ENCODE measurements at regions not wholly inside any gene's neighbourhood (a gene's known extent, or its start where the extent isn't known, plus 50 kb on each side); places are given as distances from the start of the nearest gene placed in this dataset.
"Not testable (repeated sequence)": the region's sequence is repeated elsewhere in the genome, so short reads cannot be mapped to it uniquely, and the experiment has no call there.

GRCh38 chr13:61275251-61275650, 140.4 kb downstream of the PCDH20 start (continued):
- TF ChIP-seq, protein P1, sequence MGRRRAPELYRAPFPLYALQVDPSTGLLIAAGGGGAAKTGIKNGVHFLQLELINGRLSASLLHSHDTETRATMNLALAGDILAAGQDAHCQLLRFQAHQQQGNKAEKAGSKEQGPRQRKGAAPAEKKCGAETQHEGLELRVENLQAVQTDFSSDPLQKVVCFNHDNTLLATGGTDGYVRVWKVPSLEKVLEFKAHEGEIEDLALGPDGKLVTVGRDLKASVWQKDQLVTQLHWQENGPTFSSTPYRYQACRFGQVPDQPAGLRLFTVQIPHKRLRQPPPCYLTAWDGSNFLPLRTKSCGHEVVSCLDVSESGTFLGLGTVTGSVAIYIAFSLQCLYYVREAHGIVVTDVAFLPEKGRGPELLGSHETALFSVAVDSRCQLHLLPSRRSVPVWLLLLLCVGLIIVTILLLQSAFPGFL (CRISPR knock-in tag; IDR thresholded peaks at IDR 0.05; ENCODE audit: borderline replicate concordance), result no peak
- TF ChIP-seq MAX (CRISPR knock-in tag; IDR thresholded peaks at IDR 0.05), result no peak
- TF ChIP-seq TCF7 (CRISPR knock-in tag; IDR thresholded peaks at IDR 0.05; ENCODE audit: low read depth), result no peak
- no peak for TF ChIP-seq RORB (CRISPR knock-in tag; IDR thresholded peaks at IDR 0.05)
- no peak for TF ChIP-seq ZNF416 (CRISPR knock-in tag; IDR thresholded peaks at IDR 0.05)
- TF ChIP-seq ZNF219 (CRISPR knock-in tag; IDR thresholded peaks at IDR 0.05; ENCODE audit: borderline replicate concordance), result no peak
- TF ChIP-seq TP53 (CRISPR knock-in tag; IDR thresholded peaks at IDR 0.05), result no peak
- TF ChIP-seq NFATC4 (CRISPR knock-in tag; IDR thresholded peaks at IDR 0.05), result no peak
- TF ChIP-seq, protein P2, sequence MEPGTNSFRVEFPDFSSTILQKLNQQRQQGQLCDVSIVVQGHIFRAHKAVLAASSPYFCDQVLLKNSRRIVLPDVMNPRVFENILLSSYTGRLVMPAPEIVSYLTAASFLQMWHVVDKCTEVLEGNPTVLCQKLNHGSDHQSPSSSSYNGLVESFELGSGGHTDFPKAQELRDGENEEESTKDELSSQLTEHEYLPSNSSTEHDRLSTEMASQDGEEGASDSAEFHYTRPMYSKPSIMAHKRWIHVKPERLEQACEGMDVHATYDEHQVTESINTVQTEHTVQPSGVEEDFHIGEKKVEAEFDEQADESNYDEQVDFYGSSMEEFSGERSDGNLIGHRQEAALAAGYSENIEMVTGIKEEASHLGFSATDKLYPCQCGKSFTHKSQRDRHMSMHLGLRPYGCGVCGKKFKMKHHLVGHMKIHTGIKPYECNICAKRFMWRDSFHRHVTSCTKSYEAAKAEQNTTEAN (CRISPR knock-in tag; IDR thresholded peaks at IDR 0.05), result no peak
- TF ChIP-seq, protein P3, sequence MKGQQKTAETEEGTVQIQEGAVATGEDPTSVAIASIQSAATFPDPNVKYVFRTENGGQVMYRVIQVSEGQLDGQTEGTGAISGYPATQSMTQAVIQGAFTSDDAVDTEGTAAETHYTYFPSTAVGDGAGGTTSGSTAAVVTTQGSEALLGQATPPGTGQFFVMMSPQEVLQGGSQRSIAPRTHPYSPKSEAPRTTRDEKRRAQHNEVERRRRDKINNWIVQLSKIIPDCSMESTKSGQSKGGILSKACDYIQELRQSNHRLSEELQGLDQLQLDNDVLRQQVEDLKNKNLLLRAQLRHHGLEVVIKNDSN (CRISPR knock-in tag; IDR thresholded peaks at IDR 0.05), result no peak
- TF ChIP-seq ZSCAN18 (CRISPR knock-in tag; IDR thresholded peaks at IDR 0.05), result no peak
- TF ChIP-seq ETV6 (CRISPR knock-in tag; IDR thresholded peaks at IDR 0.05), result no peak

DNA sequence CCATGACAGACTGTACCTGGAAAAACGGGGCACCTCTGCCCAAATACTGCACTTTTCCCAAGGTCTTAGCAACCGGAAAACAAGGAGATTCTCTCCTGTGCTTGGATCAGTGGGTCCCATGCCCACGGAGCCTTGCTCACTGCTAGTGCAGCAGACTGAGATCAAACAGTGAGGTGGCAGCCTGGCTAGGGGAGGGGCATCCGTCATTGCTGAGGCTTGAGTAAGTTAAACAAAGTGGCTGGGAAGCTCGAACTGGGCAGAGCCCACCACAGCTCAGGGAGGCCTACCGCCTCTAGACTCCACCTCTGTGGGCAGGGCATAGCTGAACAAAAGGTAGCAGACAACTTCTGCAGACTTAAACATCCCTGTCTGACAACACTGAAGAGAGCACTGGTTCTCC, 148.8 kb downstream of the PCDH20 start:
- ATAC-seq; DNase-seq (ENCODE audit: low spot score); POLR2A ChIA-PET; H3K4me1 Mint-ChIP-seq; H3K27me3 Mint-ChIP-seq (ENCODE audit: low read depth); H3K27ac Mint-ChIP-seq; CTCF ChIA-PET; H3K4me3 Mint-ChIP-seq: not testable (repeated sequence)
- Mint-ChIP-seq H3K36me3 (peaks cover 15% of the 10 kb centered on the region; the same call in 1 of the 2 replicates), H3K9me3 (peaks cover 46% of the 10 kb centered on the region)

DNA sequence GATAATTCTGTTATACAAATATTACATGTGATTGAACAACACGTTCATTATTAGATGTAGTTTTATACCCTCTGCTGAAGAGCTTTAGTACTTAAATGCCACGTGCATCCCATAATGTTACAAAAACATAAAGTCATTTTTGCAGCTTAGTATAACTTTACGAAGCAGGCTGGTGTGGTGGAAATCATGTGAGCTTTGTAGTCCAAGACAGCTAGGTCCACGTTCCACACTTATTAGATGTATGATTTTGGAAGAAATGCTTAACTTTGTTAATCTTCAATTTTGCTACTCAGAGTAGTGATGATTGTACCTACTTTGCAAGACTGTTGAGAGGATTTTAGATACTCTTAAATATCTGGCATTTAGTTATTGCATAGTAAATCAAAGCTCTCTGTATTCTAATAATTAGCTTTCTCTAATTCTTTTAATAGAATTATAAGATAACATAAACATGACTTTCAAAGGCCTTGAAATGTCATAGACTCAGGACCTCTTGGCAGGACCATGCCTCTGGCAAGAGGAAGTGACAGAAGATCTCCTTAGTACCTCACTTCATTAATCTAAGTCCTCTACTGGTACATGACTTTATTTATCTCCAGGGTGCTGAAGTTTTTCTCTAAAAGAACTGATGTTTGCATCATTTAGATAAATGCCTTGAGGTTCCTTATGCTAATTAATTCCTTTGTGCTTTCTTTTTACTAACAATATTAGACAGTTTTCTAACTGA, 153.7 kb downstream of the PCDH20 start:
- Mint-ChIP-seq H3K36me3 (no peaks in the 10 kb centered on the region), H3K4me1 (no peaks in the 10 kb centered on the region)
- no peak for ATAC-seq

GRCh38 chr13:61258185-61258584, 157.5 kb downstream of the PCDH20 start:
- H3K27me3 Mint-ChIP-seq (ENCODE audit: low read depth), result no peaks in the 10 kb centered on the region
- ATAC-seq, result no peak
- ChIA-PET POLR2A (no interaction called here), CTCF (interaction anchor here (0.6 to 0.8 kb wide), 2 partner anchors 19 to 133 kb away, joined by 3 read pairs; no protein-coding TSS in a partner anchor)
- peaks cover 10% of the 10 kb centered on the region for H3K4me1 Mint-ChIP-seq
- DNase-seq (ENCODE audit: low spot score), result no peak
- peaks cover 3% of the 10 kb centered on the region for H3K9me3 Mint-ChIP-seq
- TF ChIP-seq TCF7 (CRISPR knock-in tag; IDR thresholded peaks at IDR 0.05; ENCODE audit: low read depth), result no peak
- TF ChIP-seq NR2C2 (CRISPR knock-in tag; IDR thresholded peaks at IDR 0.05), result no peak
- TF ChIP-seq, protein P4, sequence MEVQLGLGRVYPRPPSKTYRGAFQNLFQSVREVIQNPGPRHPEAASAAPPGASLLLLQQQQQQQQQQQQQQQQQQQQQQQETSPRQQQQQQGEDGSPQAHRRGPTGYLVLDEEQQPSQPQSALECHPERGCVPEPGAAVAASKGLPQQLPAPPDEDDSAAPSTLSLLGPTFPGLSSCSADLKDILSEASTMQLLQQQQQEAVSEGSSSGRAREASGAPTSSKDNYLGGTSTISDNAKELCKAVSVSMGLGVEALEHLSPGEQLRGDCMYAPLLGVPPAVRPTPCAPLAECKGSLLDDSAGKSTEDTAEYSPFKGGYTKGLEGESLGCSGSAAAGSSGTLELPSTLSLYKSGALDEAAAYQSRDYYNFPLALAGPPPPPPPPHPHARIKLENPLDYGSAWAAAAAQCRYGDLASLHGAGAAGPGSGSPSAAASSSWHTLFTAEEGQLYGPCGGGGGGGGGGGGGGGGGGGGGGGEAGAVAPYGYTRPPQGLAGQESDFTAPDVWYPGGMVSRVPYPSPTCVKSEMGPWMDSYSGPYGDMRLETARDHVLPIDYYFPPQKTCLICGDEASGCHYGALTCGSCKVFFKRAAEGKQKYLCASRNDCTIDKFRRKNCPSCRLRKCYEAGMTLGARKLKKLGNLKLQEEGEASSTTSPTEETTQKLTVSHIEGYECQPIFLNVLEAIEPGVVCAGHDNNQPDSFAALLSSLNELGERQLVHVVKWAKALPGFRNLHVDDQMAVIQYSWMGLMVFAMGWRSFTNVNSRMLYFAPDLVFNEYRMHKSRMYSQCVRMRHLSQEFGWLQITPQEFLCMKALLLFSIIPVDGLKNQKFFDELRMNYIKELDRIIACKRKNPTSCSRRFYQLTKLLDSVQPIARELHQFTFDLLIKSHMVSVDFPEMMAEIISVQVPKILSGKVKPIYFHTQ (CRISPR knock-in tag; IDR thresholded peaks at IDR 0.05), result no peak
- TF ChIP-seq MAX (CRISPR knock-in tag; IDR thresholded peaks at IDR 0.05), result no peak
- TF ChIP-seq, protein P3 (CRISPR knock-in tag; IDR thresholded peaks at IDR 0.05), result no peak
- no peak for TF ChIP-seq ETV6 (CRISPR knock-in tag; IDR thresholded peaks at IDR 0.05)
- no peak for TF ChIP-seq NFE2L1 (CRISPR knock-in tag; IDR thresholded peaks at IDR 0.05)
- no peak for TF ChIP-seq NFATC4 (CRISPR knock-in tag; IDR thresholded peaks at IDR 0.05)
- TF ChIP-seq GABPB1 (CRISPR knock-in tag; IDR thresholded peaks at IDR 0.05), result no peak
- no peak for TF ChIP-seq ZNF219 (CRISPR knock-in tag; IDR thresholded peaks at IDR 0.05; ENCODE audit: borderline replicate concordance)
- no peaks in the 10 kb centered on the region for H3K36me3 Mint-ChIP-seq
- no peak overlapping the region for H3K27ac Mint-ChIP-seq
- no peak overlapping the region for H3K4me3 Mint-ChIP-seq

More for the DNA sequence above, 153.7 kb downstream of the PCDH20 start:
- TF ChIP-seq ETV6 (CRISPR knock-in tag; IDR thresholded peaks at IDR 0.05) (no peak), GRHL2 (CRISPR knock-in tag; IDR thresholded peaks at IDR 0.05; ENCODE audit: insufficient replicate concordance, severe bottlenecking) (no peak), NFE2L1 (CRISPR knock-in tag; IDR thresholded peaks at IDR 0.05) (no peak), SP1 (CRISPR knock-in tag; conservative IDR thresholded peaks at IDR 0.05) (no peak)
- H3K9me3 Mint-ChIP-seq, result no peaks in the 10 kb centered on the region
- CTCF ChIA-PET, result no interaction called here
- H3K27me3 Mint-ChIP-seq (ENCODE audit: low read depth), result no peaks in the 10 kb centered on the region
- POLR2A ChIA-PET, result no interaction called here
- no peak overlapping the region for H3K4me3 Mint-ChIP-seq
- no peak for DNase-seq (ENCODE audit: low spot score)
- no peak overlapping the region for H3K27ac Mint-ChIP-seq

All from WTC11 (cell line).